Fibroblast of skin of abdomen (primary cell): ENCODE measurements at regions not wholly inside any gene's neighbourhood (a gene's known extent, or its start where the extent isn't known, plus 50 kb on each side); places are given as distances from the start of the nearest gene placed in this dataset.
"Not testable (repeated sequence)": the region's sequence is repeated elsewhere in the genome, so short reads cannot be mapped to it uniquely, and the experiment has no call there.

ENCODE experiments used
- DNase-seq: peaks from one replicate; pipeline ENCODE4 v3.0.0-alpha.2; 2013

DNA sequence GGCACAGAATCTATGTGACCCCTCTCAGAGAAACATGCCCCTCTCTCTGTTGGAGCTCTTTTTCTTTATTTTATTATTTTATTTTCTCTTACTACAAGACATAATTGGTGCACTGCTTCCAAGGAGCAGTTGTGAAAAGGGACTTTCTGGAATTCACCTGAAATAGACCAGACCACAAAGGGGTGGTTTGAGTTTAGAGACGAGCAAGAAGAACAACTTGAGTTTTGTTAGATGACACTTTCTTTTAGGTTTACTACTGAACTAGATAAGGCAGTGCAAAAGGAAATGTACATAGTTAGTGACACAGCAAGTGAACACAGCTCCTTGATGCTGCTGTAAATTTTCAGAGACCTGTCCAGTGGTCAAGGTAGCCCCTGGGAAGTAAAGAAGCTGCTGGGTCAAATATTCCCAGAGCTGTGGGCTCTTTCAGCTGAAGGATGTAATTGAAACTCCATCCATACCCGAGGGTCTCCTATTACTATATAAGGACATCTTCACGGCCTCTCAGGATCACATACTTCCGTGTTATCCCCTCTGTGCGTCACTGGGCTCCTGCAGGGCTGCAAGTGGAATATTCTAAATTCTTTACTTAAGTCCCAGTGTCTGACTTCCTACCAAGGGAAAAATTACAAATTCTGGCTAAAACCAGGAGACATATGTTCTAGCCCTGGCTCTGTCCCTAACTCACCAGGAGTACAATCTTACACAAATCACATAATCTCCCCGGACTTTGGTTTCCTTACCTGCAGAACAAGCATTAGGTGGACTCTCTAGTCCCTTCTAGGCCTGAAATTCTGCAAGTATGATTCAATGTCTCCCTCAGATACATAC, 69.1 kb upstream of the ADTRP start:
- DNase-seq = peak; percentile 80

DNA sequence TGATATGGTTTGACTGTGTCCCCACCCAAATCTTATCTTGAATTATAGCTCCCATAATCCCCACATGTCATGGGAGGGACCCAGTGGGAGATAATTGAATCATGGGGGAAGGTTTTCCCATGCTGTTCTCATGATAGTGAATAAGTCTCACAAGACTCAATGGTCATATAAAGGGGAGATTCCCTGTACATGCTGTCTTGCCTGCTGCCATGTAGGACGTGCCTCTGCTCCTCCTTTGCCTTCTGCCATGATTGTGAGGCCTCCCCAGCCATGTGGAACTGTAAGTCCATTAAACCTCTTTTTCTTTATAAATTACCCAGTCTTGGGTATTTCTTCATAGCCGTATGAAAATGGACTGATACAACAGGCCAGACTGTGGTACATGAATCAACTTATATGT, 68.5 kb upstream of the ADTRP start:
- not testable (repeated sequence) for DNase-seq

DNA sequence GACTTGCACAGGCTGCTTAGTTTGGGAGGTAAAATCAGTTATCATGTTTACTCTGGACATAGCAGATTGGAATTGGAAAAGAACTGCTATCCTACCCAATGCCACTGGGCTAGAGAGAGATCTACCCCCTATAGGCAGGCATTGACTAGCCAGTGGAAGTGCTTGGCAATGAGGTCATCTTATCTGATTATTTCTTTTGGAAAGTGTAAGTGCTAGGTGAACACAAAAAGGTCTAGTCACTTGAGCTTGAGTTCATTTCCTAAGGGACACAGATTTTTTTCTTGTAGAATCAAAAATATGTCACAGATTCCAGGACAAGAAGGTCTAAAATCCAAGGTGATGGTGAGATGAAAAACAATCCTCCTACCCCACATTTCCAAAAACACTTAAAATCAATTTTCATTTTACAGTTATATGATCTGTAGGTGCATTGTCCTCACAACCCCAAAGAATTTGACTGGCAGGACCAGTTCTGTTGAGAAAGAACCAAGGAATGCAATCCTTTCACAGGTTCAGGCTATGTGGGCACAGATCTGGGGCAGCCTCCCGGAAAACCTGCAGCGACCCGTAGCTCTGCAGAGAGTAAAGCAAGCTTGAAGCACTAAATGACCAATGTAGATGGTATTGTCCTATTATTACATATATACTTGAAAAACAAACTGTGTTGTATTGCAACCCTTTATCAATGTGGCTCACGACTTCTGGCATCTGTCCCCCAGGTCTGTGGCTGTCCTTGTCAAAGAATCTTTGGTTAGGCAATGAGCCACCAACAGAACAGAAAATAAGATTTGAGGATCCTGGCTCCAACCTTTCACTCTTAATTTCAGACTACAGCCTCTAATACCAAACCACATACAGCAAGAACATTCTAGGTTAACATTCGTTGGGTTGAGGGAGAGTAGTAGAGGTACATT, 67.3 kb upstream of the ADTRP start:
- no peak for DNase-seq

DNA sequence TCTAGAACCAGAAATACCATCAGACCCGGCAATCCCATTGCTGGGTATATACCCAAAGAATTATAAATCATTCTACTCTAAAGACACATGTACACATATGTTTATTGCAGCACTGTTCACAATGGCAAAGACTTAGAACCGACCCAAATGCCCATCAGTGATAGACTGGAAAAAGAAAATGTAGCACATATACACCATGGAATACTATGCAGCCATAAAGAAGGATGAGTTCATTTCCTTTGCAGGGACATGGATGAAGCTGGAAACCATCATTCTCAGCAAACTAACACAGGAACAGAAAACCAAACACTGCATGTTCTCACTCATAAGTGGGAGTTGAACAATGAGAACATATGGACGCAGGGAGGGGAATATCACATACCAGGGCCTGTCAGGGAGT, 64.2 kb upstream of the ADTRP start:
- not testable (repeated sequence) for DNase-seq

DNA sequence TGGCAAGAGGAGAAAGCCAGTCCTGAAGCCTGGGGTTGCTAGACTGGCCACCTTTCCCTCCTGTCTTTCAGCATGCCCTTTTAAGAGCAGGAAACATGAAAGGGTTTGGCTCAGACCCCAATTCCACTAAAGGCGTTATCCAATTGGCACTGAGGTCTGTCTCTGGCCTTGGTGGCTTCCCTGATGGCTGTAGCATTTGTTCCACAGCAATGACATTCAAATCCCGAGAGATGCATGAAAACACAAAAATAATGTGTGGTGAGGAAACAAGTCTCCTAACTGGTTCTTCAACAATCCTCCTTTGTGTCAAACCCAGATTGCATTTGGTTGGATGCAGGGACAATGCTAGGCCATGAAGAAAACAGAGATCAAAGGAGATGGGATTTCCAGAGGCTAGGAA, 56.5 kb upstream of the ADTRP start:
- DNase-seq = no peak

DNA sequence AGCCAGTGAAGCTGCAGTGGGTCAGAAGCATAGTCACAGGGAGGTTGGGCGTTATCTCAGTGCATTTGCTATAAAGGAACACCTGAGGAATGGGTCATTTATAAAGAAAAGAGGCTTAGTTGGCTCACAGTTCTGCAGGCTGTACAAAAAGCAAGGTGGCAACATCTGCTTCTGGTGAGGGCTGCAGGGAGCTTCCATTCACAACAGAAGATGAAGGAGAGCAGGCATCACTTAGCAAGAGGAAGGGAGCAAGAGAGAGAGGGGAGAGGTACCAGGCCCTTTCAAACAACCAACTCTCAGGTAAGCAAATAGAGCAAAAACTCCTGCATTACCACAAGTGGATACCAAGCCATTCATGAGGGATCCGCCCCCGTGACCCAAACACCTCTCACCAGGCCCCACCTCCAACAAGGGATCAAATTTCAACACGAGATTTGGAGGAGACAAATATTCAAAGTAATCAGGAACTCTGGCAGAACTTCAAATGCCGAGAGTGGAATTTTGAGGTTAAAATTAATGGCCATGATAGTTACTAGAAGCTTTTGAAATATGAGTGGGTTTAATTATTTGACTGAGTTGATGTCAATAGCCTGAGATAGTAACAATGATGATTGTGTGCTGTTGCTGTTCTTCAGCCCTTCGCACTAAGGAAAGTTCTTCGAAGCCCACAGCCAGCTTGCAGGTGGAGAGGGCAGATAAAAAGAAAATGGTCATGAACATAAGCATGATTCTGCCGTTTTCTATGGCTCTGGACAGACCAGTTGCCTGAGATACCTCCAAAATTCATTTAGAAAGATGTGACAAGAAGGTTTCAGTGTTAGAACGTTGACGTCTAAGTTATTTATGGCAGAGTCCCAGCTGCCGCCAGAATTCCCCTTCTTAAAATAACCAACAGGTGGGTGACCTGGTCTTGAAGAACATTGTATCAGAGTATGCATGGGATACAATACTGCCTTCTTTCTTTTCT, 55.3 kb upstream of the ADTRP start:
- DNase-seq = peak; percentile 28

DNA sequence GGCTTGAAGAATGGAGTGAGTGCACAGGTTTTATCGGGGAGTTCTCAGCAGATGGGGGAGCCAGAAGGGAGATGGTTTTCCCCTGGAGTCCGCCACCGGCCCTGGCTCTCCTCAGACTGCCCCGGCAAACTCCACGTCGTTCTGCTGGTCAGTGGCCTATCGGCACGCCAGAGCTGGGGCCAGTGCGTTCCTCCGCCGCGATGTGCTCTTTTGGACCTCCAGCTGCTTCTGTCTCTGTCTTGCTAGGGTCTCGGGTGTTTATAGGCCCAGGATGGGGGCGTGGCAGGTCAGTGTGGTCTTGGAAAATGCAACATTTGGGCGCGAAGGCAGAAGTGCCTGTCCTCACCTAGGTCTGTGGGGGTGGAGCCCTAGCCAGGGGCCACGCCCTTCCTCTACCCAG, 53.0 kb upstream of the ADTRP start:
- no peak for DNase-seq

DNA sequence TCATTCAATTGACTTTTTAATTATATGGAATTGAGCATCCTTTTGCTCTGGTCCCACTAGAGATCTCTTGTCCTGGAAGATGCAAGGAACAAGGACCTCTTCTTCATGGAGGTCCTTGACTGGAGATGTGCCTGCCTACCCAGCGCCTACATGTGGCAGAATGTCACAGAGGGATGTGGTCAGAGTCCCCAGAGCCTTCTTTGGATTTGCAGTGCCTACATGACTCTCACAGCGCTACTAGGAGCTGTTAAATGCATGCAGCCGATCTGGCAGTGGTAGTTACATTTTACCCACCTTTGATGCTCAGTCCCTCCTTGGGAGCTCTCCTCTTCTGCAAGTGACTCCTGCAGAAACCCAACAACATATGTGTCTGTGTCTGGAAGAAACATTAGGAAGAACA, 51.9 kb upstream of the ADTRP start:
- DNase-seq = no peak

DNA sequence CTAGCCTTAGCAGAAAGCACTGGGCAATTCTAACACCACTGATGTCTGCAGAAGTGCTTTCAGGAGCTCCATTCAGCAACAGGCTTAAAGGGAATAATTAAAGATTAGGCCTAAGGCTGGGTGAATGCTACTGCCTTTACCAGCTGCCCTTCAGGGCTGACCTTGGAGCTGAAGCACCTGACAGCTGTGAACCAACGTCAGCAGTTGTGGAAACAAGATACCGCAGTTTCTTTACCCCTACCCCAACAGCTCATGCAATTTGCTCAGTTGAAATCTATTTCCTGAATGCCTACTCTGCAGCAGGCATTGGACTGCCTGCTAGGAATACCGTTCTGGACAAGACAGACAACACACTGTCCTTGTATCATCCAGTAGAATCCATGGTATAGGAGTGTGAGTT, 51.5 kb upstream of the ADTRP start:
- no peak for DNase-seq

DNA sequence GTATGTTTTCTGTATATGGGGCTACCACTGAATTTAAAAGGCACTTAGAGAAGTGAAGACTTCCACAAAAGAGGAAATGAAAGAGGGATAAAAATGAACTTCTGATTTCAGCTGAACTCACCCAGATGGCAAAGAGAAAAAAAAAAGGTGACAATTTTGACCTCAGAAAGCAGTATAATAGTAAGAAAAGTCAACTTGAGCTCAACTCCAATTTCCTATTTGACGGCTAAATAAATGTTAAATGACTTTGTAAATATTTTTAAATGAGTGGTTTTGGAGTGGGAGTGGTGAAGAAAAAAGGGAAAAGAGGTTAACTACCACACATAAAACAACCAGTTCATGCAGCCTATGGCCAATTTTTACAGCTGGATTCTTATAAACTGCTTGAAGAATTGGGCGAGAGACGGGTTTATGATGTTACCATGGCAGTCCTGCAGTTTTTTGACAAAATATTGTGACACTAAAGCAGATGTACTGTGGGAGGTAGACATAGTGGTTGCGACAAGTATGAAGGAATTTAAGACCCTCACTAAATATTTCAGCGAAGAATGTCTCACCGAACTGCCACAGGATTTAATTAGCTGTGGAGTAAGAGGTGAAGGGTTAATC, 49.8 kb upstream of the ADTRP start:
- DNase-seq = peak; percentile 51
